ENCODE measurements at regions not wholly inside any gene's neighbourhood (a gene's known extent, or its start where the extent isn't known, plus 50 kb on each side); places are given as distances from the start of the nearest gene placed in this dataset.
"Not testable (repeated sequence)": the region's sequence is repeated elsewhere in the genome, so short reads cannot be mapped to it uniquely, and the experiment has no call there.

- DNase-seq (ENCODE audit: low spot score): no peak
Measured at GRCh38 chr5:127216143-127216542, 74.5 kb upstream of the MEGF10 start.

GRCh38 chr5:127216898-127217675 lies 73.5 kb upstream of the MEGF10 start:
- DNase-seq (ENCODE audit: low spot score): no peak

GRCh38 chr5:127221936-127222335 lies 68.7 kb upstream of the MEGF10 start:
- not testable (repeated sequence) for DNase-seq (ENCODE audit: low spot score)

DNA sequence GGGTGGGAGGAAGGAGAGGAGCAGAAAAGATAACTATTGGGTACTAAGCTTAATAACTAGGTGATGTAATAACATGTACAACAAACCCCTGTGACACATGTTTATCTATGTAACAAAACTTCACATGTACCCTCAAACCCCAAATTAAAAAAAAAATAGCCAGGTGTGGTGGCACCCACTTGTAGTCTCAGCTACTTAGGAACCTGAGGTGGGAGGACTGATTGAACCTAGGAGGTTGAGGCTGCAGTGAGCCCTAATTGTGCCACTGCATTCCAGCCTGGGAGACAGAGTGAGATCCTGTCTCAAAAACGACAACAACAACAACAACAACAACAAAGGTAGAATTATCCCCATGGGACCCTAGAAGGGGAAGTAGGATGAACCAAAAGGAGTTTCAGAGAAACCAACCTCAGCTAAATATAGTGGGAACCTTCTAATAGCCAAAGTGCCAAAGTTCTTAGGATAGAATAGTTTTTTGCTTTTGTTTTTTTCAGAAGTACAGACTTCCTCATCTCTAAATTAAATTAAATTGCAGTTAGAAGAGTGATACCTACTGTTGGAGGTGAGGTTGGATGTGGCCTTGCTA lies 67.9 kb upstream of the MEGF10 start:
- DNase-seq (ENCODE audit: low spot score): not testable (repeated sequence)

DNA sequence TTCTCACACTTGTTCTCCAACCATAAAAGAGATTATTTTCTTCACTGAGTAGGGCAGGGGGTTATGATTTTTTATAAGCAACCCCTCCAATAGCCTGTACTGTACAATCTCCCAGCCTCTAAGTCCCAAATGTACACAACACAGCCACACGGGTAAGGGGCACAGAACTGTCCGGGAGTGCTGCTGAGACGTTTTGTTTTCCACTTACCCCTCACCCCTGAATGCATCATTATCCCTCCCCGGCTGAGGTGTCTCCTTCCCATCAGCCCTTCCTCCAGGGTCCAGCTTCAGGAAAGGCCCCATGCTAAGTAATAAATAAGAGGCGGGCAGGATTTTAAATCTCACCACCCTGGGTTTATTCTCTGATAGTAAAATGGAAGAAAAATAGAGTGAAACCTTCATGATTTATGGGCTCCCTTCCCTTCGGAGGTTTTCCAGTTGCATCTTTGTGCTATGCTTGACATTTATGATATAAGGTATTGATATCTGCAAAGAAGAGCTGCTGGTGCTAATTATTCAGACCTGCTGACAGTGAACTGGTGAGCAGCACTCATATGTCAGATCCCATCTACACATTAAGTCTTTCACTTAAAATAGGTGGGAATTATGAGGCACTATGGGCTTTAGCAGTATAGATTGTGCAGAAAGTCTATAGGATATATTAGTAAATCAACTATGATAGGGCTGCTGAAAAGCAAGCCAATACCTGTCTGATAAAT lies 67.2 kb upstream of the MEGF10 start:
- no peak for DNase-seq (ENCODE audit: low spot score)

DNA sequence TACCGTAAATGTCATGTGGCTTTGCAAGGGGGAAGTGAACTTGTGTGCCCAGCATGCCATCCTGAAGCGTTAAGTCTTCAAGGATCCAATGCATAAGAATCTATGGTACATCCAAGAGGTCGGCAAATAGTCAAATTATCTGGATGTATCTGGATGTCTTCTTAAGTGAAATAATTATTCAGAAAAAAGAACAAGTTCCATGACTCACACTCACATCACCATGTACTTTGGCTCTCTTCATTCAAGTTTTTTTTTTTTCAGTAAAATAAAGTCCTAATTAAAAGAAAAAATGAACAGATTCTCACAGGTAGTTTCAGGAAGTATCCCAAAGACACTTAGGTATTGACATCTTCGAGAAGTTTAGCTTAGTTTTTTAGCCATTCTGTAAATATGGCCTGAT lies 62.7 kb upstream of the MEGF10 start:
- no peak for DNase-seq (ENCODE audit: low spot score)

DNA sequence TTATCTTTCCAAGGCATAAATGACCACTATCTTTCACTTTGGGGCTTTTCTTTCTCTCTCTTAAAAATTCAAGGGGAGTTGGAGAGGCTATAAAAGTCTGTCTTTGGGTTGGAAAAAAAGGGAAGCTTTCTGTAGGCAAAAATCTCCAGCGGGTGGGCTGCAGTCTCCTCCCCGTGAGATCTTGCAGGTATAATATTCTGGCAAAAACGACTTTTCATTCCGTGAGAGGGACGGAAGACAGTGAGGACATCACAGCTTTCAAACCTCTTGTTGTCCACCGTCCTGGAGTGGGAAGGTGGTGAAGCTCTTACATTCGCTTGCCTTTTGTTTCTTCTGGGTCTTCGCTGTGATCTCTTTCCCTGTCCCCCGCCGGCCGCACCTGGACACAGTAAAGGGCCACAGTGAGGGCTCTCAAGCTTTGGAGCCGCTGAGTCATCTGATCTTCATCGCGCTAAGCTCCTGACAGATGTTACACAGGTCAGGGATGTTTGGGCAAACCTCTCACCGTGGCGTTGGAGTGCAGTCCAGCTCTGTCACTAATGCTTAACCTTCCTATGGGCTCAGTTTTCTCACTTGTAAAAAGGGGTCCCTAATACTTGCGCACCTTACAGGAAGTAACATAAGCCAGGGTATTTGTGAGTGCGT lies 61.9 kb upstream of the MEGF10 start:
- peak; percentile 61 for DNase-seq (ENCODE audit: low spot score)

GRCh38 chr5:127229185-127229889 lies 61.3 kb upstream of the MEGF10 start:
- peak; percentile 69 for DNase-seq (ENCODE audit: low spot score)

GRCh38 chr5:127231118-127231517 lies 59.5 kb upstream of the MEGF10 start:
- DNase-seq (ENCODE audit: low spot score): no peak

DNA sequence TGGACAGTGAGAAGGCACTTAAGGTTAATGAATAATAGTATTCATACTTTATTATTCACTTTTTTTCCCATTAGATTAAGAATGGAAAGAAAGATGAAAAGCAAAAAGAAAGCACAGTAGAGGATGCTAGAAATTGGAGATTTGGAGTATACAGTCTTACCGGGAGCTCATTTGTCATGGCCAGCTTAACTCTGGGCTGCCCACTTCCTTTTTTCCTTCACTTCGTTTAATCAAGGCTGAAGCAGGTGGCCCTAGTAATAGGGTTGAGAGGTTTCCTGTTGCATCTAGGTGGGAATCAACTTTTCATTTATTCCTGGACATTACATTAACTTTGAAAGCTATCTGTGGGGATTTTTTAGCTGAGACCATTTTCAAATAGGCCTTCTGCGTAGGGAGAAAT lies 57.0 kb upstream of the MEGF10 start:
- DNase-seq (ENCODE audit: low spot score): no peak

DNA sequence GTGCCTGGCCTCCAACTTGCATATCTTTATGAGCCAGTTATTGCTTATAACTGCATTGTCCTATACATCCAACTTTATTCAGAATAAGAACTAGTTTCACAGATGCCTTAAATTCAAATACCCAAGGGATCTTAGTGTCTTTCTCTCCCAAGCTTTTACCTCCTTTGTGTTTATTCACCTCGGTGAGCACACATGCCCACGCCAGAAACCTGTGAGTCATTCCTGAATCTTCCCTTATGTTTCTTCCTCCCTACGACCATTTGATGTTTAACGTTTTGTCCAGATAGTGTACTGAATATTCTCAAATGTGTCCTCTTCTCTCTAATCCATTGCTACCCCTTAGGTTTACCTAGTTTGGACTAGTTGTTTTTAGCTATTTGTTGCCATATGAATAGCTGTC lies 55.5 kb upstream of the MEGF10 start:
- no peak for DNase-seq (ENCODE audit: low spot score)

GRCh38 chr5:127236254-127236653 lies 54.3 kb upstream of the MEGF10 start:
- DNase-seq (ENCODE audit: low spot score): no peak

All from ecto neural progenitor cell (in vitro differentiated cells).